GM21576 (cell line): ENCODE measurements at regions not wholly inside any gene's neighbourhood (a gene's known extent, or its start where the extent isn't known, plus 50 kb on each side); places are given as distances from the start of the nearest gene placed in this dataset.

Source experiments
- ATAC-seq: cut with Tn5 transposase; IDR thresholded peaks from one replicate; pipeline ENCODE4 v1.9.1; 2021; ENCODE audit warnings: mild to moderate bottlenecking, moderate library complexity; ENCODE audit not compliant: unreplicated experiment

DNA sequence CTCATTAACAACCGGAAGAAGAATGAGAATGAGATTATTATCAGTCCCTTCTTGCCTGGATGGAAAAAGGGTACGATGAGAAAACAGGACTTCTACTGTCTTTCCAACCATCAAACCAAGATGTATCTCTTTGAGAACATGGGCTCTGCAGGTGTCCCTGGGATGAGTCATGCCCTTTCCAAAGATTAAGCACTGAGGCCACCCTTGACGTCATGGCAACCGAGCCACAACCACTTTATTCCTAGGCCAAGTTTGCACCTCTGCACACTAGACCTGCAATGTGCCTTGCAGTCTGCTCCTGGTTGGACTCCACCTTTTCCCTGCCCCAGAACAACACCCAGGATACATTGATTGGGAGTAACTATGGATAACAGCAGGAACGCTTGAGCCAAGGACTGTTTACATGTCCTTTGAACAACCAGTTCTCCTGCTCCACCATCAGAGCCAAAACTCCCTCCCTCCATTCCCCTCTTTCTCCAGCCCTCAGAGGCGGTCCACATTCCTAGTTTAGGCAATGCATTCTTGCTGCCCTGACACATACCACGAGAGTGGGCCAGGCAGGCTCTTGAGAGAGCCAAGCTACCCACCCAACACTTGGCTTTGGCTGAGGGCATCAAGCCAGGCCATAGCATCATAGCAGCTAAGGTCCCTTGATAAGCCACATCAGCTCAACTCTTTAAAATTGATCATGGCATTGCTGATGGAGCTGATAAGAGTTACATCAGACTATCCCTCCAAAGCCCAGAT is 310.7 kb downstream of the TNS1 start:
- ATAC-seq = no peak

GRCh38 chr2:217691516-217691915 is 311.3 kb downstream of the TNS1 start:
- no peak for ATAC-seq

- no peak for ATAC-seq
These were observed 313.7 kb downstream of the TNS1 start for GRCh38 chr2:217689053-217689452.

DNA sequence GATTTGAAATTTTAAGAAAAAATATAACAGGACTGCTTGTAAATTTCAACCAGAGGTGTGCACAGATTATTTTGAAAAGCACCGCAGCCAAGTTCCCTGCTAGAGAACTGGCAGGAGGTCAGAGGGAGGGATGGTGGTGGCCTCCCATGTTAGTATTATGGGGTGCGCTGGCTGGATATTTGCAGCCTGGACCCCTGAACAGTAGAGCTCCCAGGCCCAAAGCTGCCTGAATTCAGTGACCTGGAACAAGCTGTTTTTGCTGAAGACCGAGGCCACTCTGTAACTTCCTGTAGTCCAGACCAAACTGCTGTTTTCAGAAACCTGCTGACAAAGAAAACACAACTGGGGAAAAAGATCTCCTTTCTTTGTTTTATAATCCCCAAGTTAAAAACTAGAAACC is 314.3 kb downstream of the TNS1 start:
- no peak for ATAC-seq

DNA sequence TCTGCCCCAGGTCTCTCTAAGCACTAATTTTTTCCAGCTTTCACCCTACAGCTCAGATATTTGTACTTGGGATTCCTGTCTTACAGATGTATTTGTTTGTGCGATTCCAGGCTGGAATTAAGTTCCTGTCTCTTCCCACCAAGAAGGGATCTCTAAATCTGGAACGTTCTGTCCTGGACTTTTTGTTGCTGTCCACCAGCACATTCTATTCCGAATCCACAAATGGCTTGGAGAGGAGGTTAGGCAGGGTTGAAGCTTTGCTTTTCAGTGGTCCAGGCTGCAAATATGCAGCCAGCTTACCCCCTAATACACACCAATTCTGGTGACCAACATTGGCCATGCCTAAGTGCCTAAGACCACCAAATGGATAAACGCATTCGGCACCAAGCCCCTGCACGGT is 315.0 kb downstream of the TNS1 start:
- no peak for ATAC-seq

DNA sequence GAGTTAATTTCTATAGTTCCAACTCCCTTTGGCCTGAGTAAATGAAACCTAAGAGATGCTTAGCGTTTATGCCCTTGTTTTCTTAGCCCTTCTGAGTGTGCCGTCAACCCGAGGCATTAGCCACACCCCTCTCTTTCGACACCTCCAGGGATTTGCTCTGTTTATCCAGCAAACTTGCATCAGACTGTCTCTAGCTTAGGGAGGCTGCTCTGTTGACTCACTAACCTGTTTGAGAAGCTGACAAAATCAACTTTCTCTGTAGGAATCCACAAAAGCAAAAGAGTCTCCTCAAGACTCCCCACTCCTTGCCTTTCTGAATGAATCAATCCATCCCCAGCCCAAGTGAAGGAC is 317.6 kb downstream of the TNS1 start:
- ATAC-seq = no peak

- ATAC-seq = no peak
These were observed 318.2 kb downstream of the TNS1 start for GRCh38 chr2:217684431-217685254.

DNA sequence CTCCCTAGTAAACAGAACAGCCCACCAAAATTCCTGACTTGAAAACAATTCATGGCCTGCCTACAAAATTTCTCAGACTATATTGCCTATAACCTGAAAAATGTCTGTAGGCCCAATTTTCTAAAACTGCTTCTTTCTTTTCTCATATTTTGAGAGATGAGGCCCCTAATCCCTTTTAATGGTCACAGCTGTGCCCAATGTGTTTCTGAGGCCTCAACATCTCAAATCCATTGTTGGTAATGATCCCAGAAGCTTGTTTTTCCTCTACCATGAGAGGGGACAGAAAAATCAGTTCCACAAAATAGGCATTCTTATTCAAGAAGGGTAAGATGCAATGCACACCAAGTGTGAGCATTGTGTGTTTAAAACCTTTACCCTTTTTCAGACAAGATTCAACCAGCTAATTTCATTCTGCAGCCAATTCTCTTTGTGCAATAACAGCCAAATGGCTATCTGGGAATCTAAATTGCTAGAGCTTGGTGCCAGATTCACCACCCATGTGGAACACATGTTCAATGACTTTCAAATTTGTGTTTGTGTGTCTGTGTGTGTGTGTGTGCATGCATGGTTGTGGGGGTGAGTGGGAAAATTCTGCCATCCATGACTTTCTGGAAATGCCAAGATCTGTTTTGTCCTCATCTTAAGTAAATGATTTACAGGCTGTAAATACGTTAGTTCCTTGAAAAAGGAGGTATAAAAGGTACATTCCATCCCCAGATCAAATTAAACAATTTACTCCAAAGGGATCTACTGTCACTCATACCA is 319.5 kb downstream of the TNS1 start:
- ATAC-seq = no peak

DNA sequence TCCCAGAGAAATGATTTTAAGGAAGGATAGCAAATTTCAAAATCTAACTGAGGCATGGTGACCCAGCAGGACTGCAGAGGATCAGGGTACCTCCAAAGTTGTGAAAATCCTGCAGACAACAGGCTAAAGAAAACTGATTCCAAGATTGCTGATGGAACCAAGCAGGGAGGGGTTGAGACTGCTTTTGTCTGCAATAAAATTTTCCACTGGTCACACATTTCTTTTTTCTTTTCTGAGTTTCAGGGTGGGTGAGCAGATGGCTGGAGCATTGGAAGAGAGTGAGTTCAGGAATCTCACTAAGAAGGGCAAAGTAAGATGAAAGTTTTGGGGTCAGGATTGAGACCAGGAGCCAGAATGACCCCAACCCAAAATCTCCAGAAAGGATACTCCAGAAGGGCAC is 321.0 kb downstream of the TNS1 start:
- no peak for ATAC-seq

GRCh38 chr2:217680381-217680780 is 322.4 kb downstream of the TNS1 start:
- ATAC-seq = no peak

DNA sequence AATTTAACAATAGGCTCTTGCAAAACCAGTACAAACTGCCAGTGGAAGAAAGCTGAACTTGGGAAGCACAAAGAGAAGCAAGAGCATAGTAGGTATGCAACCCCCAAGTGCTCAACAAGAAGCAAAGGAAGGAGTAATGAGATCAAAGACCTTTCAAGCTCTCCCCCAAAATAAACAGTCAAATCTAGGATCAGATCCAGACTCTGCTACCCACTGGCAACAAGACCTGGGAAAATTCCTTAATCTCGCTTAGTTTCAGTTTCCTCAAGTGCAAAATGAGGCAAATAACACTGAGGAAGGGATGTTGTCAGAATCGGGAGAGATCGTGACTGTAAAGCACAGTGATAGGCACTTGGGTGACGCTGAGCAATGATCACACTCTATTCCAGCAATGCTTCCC is 329.2 kb downstream of the TNS1 start:
- ATAC-seq = no peak

- ATAC-seq = no peak
These were observed 330.3 kb downstream of the TNS1 start for GRCh38 chr2:217672472-217672871.

DNA sequence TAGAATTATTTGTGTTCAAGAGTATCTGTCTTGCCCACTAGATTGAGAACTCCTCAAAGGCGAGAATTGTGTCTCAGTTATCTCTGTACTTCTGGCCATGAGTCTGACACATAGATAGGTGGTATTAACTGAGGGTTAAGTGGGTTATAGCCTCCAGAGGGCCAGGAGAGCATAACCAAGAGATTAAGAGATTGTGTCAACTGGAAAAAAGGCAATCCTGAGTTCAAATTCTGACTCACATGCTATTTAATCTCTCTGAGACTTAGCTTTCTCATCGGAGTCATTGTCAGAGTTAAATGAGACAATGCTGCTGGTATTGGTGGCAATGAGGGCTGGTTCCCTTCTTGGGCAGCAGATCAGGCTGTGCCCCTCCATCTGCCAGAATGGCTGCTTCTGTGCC is 330.9 kb downstream of the TNS1 start:
- no peak for ATAC-seq

DNA sequence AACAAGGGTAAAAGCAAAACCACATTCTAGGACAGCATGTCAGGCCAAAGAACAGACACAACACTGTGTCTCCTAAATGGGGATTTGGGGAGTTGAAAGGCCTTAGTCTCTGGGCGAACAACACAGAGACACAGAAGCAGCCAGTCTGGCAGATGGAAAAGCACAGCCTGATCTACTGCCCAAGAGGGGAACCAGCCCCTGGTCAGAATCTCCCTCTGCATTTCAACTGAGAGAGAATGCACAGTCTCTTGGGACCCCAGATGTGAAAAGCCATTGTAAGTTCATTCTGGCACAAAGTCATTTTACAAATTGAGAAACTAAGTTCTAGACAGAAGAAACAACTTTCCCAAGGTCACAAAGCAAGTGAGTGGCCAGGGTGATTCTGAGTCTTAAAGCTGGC is 331.7 kb downstream of the TNS1 start:
- no peak for ATAC-seq

GRCh38 chr2:217669831-217670230 is 333.0 kb downstream of the TNS1 start:
- ATAC-seq = no peak

- no peak for ATAC-seq
These were observed 335.3 kb downstream of the TNS1 start for GRCh38 chr2:217667512-217667911.

DNA sequence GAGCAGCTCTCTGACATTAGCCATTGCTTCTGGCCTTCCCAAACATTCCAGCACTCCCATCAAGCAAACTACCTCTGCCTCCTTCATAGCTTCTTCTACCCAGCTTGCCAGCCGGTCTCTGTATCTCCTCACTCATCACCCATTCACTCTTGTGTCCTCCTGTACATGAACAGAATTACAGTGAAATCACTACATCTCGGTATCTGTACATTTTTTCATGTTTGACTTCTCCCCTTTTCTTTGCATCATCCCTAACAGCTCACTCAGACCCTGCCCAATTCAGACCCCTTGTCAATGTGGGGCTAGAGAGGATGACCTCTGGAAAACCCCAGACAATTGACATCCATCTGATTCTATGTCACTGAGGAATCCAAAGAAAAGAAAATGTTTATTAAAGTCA is 335.8 kb downstream of the TNS1 start:
- no peak for ATAC-seq

DNA sequence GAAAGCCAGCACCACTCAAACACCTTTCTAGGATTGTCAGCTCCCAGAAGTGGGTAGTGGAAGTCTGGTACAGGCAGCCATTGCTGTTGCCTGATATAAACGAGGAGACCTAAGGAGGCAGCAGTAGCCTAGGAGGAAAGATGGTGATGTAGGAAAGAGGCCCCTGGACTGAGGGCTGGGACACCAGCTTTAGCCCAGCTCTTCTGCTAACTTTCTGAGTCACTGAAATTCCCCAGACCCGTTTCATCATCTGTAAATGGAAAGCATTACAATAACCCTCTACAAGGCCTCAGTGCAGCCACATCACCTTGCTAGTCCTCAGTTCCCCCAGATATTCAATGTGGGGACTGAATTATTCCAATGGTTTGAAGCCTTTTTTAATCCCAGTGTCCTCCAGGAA is 336.5 kb downstream of the TNS1 start:
- no peak for ATAC-seq

- no peak for ATAC-seq
These were observed 338.0 kb downstream of the TNS1 start for GRCh38 chr2:217664761-217665160.

DNA sequence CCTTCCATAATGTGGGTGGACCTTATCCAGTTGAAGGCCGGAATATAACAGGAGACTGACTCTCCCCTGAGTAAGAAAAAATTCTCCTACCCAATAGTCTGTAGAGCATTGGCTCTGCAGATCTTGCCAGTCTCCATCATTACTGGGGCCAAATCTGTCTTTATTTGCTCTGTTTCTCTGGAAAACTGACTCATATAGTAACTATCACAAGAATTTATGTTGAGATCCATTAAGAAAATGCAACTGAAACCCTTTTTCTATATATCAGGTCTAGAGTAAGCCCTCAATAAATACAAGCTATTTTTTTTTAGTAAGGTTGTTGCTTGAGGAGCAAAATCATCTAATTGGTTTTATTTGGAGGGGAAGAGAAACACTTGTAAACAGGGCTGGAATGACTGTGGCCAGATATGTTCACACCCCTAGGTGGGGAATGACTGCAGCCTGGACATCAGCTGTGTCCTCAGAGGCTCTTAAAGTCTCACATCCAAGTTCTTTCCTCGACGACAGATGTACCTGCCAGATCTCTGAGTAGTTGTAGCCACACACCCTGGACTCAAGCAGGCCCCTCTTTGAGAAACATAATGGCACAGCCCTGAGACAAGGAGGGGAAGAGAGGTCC is 339.7 kb downstream of the TNS1 start:
- ATAC-seq = no peak

- no peak for ATAC-seq
These were observed 341.4 kb downstream of the TNS1 start for GRCh38 chr2:217661378-217661777.
